OCI-LY7 (cell line): ENCODE measurements at regions not wholly inside any gene's neighbourhood (a gene's known extent, or its start where the extent isn't known, plus 50 kb on each side); places are given as distances from the start of the nearest gene placed in this dataset.

Experiments
- EZH2phosphoT487 ChIP-seq: fragments of 200-600 bp; sonication (generic); IDR thresholded peaks from 2 replicates; pipeline ENCODE4 v1.6.1; 2018; ENCODE audit warnings: low read depth, borderline replicate concordance, mild to moderate bottlenecking, mixed run types, antibody characterized with exemption, low read length, moderate library complexity, mixed read lengths
- TF ChIP-seq, protein P1 (sequence below): fragments of 200-600 bp; sonication (generic); conservative IDR thresholded peaks from 2 replicates; pipeline ENCODE4 v1.5.1; 2014; ENCODE audit warnings: mild to moderate bottlenecking, antibody characterized with exemption, low read length, moderate library complexity, mixed read lengths

DNA sequence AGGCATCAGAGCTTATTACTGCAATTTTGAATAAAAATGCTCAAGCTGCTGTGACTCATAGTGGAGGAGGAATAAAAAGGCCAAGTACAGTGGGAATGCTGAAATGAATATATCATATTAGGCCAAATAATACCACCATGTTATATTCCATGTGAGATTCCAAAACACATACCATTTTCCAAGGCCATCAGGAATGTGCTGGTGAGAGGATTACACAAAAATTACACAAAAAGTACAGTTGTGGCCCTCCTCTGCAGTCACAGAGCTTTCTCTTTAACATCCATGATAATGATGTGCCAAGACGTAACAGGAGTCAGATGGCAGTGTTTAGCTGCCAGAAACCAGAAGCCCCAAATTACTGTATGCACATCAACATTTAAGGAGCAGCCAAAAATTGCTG is 153.5 kb downstream of the PCDH18 start:
- TF ChIP-seq, protein P1, sequence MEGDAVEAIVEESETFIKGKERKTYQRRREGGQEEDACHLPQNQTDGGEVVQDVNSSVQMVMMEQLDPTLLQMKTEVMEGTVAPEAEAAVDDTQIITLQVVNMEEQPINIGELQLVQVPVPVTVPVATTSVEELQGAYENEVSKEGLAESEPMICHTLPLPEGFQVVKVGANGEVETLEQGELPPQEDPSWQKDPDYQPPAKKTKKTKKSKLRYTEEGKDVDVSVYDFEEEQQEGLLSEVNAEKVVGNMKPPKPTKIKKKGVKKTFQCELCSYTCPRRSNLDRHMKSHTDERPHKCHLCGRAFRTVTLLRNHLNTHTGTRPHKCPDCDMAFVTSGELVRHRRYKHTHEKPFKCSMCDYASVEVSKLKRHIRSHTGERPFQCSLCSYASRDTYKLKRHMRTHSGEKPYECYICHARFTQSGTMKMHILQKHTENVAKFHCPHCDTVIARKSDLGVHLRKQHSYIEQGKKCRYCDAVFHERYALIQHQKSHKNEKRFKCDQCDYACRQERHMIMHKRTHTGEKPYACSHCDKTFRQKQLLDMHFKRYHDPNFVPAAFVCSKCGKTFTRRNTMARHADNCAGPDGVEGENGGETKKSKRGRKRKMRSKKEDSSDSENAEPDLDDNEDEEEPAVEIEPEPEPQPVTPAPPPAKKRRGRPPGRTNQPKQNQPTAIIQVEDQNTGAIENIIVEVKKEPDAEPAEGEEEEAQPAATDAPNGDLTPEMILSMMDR, result no peak
- TF ChIP-seq EZH2phosphoT487, result no peak
